Transverse colon (tissue), 4 donors: ENCODE measurements at regions not wholly inside any gene's neighbourhood (a gene's known extent, or its start where the extent isn't known, plus 50 kb on each side); places are given as distances from the start of the nearest gene placed in this dataset.

Experiments used
- DNase-seq: peaks from one replicate; pipeline ENCODE4 v3.0.0-alpha.2; 2019
- H3K27ac ChIP-seq, 4 donors: fragments of 200-600 bp; sonication (generic); 2 replicates each; pipeline ENCODE4 v1.5.1; 2016 to 2018; ENCODE audit warnings: inconsistent platforms in 4 of 4
- H3K27me3 ChIP-seq: fragments of 200-600 bp; sonication (generic); 2 replicates; pipeline ENCODE4 v1.5.1; 2017; ENCODE audit warnings: inconsistent platforms
- H3K36me3 ChIP-seq, 4 donors: fragments of 200-600 bp; sonication (generic); 2 replicates each; pipeline ENCODE4 v1.5.1; 2017 to 2019; ENCODE audit warnings: inconsistent platforms in 4 of 4
- H3K4me1 ChIP-seq, 4 donors: fragments of 200-600 bp; sonication (generic); 2 replicates each; pipeline ENCODE4 v1.5.1; 2017 to 2020; ENCODE audit warnings: inconsistent platforms in 4 of 4
- H3K4me3 ChIP-seq, 4 donors: fragments of 200-600 bp; sonication (generic); 1 replicate in 1 of 4; 2 replicates in 3 of 4; pipeline versions ENCODE4 v1.5.1 to v1.6.1; 2017 to 2019; ENCODE audit warnings: inconsistent platforms in 4 of 4
- H3K9me3 ChIP-seq, 2 donors: fragments of 200-600 bp; sonication (generic); 2 replicates each; pipeline ENCODE4 v1.5.1; 2017 to 2019; ENCODE audit warnings: inconsistent platforms in 2 of 2
- EP300 ChIP-seq: sonication (generic); formaldehyde crosslinking; IDR thresholded peaks from one replicate; pipeline ENCODE4 v1.6.1; 2017; ENCODE audit warnings: antibody characterized with exemption, low read depth
- POLR2A ChIP-seq: fragments of 450-650 bp; IDR thresholded peaks from one replicate; pipeline ENCODE4 v1.6.1; 2016; ENCODE audit warnings: antibody characterized with exemption, mild to moderate bottlenecking, moderate library complexity
- POLR2AphosphoS5 ChIP-seq, 3 donors: sonication (generic); formaldehyde crosslinking; IDR thresholded peaks; one replicate each; pipeline ENCODE4 v1.6.1; 2016; ENCODE audit warnings: antibody characterized with exemption in 3 of 3
- WGBS, 2 donors: methylation state at CpG; one replicate each; pipeline ENCODE4 v1.1.5; 2018; ENCODE audit warnings: low coverage in 1 of 2; 5-methylcytosine and 5-hydroxymethylcytosine counted together
- in situ Hi-C, 4 donors: fragments of 200-750 bp; cut with MboI; loops; one replicate each; pipeline versions ENCODE4 v1.15.0 to v1.15.1; 2017; ENCODE audit warnings: low sequenced_read_pairs in 3 of 4, low pct_ligation_motif_present in 1 of 4, low pct_unique_long_range_greater_than_20kb in 1 of 4
- intact Hi-C: fragments of 100-400 bp; cut with DNase I; formaldehyde crosslinking; loops from one replicate; pipeline ENCODE4 v1.15.1; 2023; ENCODE audit warnings: low total_unique reads
- TF ChIP-seq, protein P1 (sequence below), 5 experiments: fragments of 200-600 bp in 3 of 5; fragments of 450-650 bp in 2 of 5; sonication (generic) in 3 of 5; IDR thresholded peaks; 1 replicate in 2 of 5; 2 replicates in 3 of 5; pipeline ENCODE4 v1.5.1; 2016 to 2017; ENCODE audit warnings: antibody characterized with exemption in 5 of 5, inconsistent platforms in 3 of 5, mild to moderate bottlenecking in 2 of 5, moderate library complexity in 1 of 5

DNA sequence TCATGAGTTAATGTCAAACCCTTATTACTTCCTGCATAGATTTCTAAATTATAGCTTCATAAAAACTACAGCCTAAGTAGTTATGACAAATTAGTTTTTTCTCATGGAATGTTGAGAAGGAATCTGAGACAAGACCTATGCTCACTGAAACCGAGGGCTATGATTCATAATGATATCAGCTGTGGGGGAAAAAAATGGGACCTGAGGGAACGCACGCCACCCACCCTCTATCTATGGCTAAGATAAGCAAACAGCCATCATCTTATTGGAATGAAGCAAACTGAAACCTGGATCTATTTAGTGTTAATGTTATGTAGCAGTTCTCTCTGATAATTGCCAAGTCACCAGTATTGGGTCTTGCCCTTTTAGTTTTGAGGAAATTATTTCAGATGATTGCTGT is 906.9 kb upstream of the RAG2 start:
- H3K27ac ChIP-seq = no peak overlapping the region
- H3K9me3 ChIP-seq = no peaks in the 10 kb centered on the region
- in situ Hi-C loops (no loop called here), intact Hi-C loops (no loop called here)
- WGBS, 2 donors = 34 to 64% methylated on average over 3 of the region's 3 CpGs
- DNase-seq = no peak
- no peaks in the 10 kb centered on the region for H3K27me3 ChIP-seq
- TF ChIP-seq POLR2AphosphoS5 (IDR thresholded peaks at IDR 0.05) (no peak), EP300 (no peak), POLR2A (no peak)
- TF ChIP-seq, protein P1, sequence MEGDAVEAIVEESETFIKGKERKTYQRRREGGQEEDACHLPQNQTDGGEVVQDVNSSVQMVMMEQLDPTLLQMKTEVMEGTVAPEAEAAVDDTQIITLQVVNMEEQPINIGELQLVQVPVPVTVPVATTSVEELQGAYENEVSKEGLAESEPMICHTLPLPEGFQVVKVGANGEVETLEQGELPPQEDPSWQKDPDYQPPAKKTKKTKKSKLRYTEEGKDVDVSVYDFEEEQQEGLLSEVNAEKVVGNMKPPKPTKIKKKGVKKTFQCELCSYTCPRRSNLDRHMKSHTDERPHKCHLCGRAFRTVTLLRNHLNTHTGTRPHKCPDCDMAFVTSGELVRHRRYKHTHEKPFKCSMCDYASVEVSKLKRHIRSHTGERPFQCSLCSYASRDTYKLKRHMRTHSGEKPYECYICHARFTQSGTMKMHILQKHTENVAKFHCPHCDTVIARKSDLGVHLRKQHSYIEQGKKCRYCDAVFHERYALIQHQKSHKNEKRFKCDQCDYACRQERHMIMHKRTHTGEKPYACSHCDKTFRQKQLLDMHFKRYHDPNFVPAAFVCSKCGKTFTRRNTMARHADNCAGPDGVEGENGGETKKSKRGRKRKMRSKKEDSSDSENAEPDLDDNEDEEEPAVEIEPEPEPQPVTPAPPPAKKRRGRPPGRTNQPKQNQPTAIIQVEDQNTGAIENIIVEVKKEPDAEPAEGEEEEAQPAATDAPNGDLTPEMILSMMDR (IDR thresholded peaks at IDR 0.05) = no peak
- H3K4me1 ChIP-seq = no peaks in the 10 kb centered on the region
- no peak overlapping the region for H3K4me3 ChIP-seq
- no peaks in the 10 kb centered on the region for H3K36me3 ChIP-seq

GRCh38 chr11:37504060-37504611 is 906.1 kb upstream of the RAG2 start:
- Histone ChIP-seq H3K4me3 (no peak overlapping the region), H3K4me1 (no peaks in the 10 kb centered on the region), H3K36me3 (no peaks in the 10 kb centered on the region), H3K27me3 (no peaks in the 10 kb centered on the region), H3K27ac (no peak overlapping the region), H3K9me3 (no peaks in the 10 kb centered on the region)
- TF ChIP-seq EP300 (no peak), POLR2A (no peak), POLR2AphosphoS5 (IDR thresholded peaks at IDR 0.05) (no peak)
- TF ChIP-seq, protein P1 (IDR thresholded peaks at IDR 0.05) = no peak
- in situ Hi-C loops (no loop called here), intact Hi-C loops (no loop called here)
- no peak for DNase-seq
- 60 to 62% methylated on average over 3 of the region's 3 CpGs for WGBS, 2 donors

DNA sequence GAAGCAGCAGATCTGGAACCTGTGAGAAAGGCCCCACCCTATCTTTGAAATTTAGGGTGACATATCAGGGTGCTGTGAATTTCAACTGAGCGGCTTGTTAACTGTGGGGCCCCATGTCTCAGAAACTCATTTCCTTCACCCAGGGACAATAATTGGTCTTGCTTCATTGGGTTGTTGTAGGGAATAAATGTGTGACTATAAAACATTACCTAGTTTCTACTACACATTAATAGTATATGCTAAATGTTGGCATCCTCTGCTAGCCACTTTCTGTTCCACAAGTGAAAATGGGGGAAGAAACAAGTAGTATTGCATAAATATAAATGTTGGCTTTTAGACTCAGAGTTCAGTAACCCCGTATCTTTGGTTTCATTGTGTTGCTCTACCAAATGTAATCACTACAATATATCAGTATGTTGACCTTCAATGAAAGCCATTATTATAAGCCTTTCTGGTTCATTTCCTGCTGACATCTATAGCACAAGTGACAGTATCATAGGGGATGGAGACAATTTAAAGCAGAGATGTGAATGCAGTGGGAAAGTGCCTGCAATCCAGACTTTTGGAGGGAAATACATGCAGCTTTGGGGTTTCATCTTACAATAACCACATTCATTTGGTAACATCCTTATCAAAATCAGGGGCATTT is 905.5 kb upstream of the RAG2 start:
- H3K27ac ChIP-seq = no peak overlapping the region
- TF ChIP-seq POLR2A (no peak), EP300 (no peak), POLR2AphosphoS5 (IDR thresholded peaks at IDR 0.05) (no peak)
- TF ChIP-seq, protein P1 (IDR thresholded peaks at IDR 0.05) = no peak
- 88 to 100% methylated on average over 2 of the region's 2 CpGs for WGBS, 2 donors

DNA sequence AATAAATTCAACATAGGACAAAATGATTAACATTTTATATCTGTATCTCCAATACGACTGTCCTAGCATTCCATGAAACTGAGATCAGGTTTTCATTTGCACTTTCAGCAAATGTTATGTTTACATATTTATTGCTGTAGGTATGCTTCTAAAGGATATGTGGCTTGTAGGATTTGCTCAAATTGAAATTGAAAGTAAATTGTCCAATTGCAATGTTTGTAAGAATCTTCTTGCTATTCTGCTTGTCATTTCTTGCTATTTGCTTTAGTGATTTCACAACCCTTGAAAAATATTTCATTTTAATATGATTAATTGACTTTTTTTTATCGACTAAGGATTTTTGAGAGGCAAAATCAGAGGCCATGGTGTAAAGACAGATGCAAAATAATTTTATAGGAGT is 904.2 kb upstream of the RAG2 start:
- Histone ChIP-seq H3K27ac (no peak overlapping the region), H3K36me3 (no peaks in the 10 kb centered on the region), H3K9me3 (no peaks in the 10 kb centered on the region), H3K4me3 (no peak overlapping the region), H3K27me3 (no peaks in the 10 kb centered on the region), H3K4me1 (no peaks in the 10 kb centered on the region)
- TF ChIP-seq EP300 (no peak), POLR2AphosphoS5 (IDR thresholded peaks at IDR 0.05) (no peak), POLR2A (no peak)
- TF ChIP-seq, protein P1 (IDR thresholded peaks at IDR 0.05) = no peak
- WGBS, 2 donors = 51 to 58% methylated on average over 2 of the region's 2 CpGs
- in situ Hi-C loops (no loop called here), intact Hi-C loops (no loop called here)
- DNase-seq = no peak

More for the DNA sequence above, 905.5 kb upstream of the RAG2 start:
- Histone ChIP-seq H3K27me3 (no peaks in the 10 kb centered on the region), H3K9me3 (no peaks in the 10 kb centered on the region), H3K4me1 (no peaks in the 10 kb centered on the region), H3K4me3 (no peak overlapping the region), H3K36me3 (no peaks in the 10 kb centered on the region)
- intact Hi-C loops (no loop called here), in situ Hi-C loops (no loop called here)
- DNase-seq = no peak
